SU-DHL-6 (cell line): ENCODE measurements at regions not wholly inside any gene's neighbourhood (a gene's known extent, or its start where the extent isn't known, plus 50 kb on each side); places are given as distances from the start of the nearest gene placed in this dataset.

ENCODE experiments used
- EZH2phosphoT487 ChIP-seq: fragments of 200-600 bp; sonication (generic), shearing (Covaris generic); conservative IDR thresholded peaks from 2 replicates; pipeline ENCODE4 v1.6.1; 2018; ENCODE audit warnings: mild to moderate bottlenecking, antibody characterized with exemption, low read length, moderate library complexity, mixed read lengths
- TF ChIP-seq, protein P1 (sequence below): fragments of 200-600 bp; sonication (generic); IDR thresholded peaks from one replicate; pipeline ENCODE4 v1.5.1; 2017; ENCODE audit warnings: antibody characterized with exemption, mild to moderate bottlenecking, low read length, moderate library complexity; ENCODE audit not compliant: insufficient read depth, poor library complexity, severe bottlenecking

GRCh38 chr3:181969925-181970324 lies 258.2 kb downstream of the SOX2 start:
- TF ChIP-seq, protein P1, sequence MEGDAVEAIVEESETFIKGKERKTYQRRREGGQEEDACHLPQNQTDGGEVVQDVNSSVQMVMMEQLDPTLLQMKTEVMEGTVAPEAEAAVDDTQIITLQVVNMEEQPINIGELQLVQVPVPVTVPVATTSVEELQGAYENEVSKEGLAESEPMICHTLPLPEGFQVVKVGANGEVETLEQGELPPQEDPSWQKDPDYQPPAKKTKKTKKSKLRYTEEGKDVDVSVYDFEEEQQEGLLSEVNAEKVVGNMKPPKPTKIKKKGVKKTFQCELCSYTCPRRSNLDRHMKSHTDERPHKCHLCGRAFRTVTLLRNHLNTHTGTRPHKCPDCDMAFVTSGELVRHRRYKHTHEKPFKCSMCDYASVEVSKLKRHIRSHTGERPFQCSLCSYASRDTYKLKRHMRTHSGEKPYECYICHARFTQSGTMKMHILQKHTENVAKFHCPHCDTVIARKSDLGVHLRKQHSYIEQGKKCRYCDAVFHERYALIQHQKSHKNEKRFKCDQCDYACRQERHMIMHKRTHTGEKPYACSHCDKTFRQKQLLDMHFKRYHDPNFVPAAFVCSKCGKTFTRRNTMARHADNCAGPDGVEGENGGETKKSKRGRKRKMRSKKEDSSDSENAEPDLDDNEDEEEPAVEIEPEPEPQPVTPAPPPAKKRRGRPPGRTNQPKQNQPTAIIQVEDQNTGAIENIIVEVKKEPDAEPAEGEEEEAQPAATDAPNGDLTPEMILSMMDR, result no peak
- TF ChIP-seq EZH2phosphoT487, result no peak
